DMS79 treated with DMSO at 0.1 percent for 48 hours (cell line): ENCODE measurements at regions not wholly inside any gene's neighbourhood (a gene's known extent, or its start where the extent isn't known, plus 50 kb on each side); places are given as distances from the start of the nearest gene placed in this dataset.

ENCODE experiments used
- DNase-seq: peaks from one replicate; lab custom pipeline; 2025; lab: John Stamatoyannopoulos, UW

DNA sequence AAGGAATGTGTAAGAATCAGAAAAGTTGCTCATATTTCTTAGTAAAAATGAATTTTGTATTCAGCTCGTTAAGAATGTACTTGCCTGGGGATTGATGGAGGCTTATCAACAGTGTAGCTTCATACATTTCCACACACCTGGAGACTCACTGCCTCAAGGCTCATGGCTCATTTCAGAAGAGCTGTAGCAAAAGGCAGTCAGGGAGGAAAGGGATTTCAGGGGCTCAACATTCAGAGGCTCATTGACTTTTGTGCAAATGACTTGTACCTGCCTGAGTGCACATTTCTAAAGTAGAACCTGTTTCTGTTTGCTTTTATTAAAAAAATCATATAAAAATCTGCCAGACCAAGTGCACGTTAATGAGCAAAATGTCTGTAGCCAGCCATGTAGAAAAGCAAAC is 304.4 kb downstream of the KCNS3 start:
- no peak for DNase-seq

DNA sequence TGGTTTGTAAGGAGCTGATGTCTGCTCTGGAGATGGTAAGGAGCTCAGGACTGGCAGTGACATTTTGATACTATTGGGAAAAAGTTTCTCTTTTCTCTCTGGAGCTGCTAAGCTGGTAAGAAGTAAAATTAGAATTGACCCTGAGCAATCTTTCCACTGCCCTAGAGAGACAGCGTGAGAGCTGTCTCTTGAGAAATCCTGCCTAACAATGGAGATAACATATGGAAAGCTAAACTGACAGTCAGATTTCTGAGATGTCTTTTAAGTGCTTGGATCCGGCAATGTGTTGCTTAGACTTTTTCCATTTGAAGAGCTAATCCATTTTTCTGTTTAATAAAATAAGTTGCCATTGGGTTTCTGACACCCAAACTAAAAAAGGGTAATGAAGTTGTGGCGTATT is 302.4 kb downstream of the KCNS3 start:
- DNase-seq = no peak

DNA sequence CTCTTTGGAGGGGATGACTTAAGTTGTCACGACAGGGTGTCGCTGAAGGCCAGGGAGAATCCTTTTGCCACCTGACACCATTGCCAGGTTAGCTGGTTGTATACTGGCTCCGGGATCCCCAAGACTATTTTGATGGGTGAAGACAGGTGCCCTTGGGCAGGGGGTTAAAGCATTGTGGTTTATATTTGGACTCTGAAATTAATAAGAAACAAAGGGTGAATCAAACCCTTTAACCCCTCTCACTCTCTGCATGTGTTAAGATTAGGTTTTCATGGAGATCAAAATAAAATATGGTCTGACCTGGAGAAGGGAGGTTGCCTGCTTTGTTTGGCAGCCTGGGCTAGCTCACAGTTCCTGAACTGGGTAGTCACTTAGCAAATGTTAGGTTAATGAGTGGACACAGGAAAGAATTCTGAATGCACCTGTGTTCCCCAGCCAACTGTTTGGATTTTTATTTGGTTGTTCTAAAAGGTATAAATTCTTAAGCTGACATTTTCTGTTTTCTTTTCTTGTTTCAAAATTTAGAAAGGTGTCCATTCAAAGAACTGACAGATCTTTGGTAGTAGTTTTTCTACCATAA is 301.7 kb downstream of the KCNS3 start:
- DNase-seq = no peak

DNA sequence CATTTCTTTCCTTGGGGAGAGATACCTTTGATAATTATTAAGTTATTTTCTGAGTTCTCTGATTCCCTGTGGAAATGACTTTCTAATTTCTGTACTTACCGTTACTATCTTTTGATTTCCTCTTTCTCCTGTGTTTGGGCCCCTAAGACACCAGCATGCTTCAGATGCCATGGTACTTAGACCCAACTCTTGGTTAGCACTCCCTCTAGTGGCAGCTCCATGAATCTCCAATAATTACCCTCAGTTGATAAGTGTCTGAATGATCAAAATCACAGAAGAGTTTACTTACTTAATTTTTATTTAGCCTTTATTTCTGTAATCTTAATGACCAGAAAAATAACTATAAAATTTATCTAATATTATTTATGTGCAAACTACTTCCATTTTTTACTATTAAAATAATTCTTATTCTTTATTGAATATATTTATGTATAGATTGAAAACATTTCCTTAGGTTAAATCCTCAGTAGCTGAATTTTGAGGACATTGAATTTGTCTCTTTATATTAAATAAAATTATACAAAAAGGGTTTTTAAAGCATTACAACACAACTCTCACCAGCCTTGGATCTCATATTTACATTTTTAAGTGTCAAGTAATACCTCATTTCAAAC is 300.4 kb downstream of the KCNS3 start:
- peak; percentile 53 for DNase-seq

DNA sequence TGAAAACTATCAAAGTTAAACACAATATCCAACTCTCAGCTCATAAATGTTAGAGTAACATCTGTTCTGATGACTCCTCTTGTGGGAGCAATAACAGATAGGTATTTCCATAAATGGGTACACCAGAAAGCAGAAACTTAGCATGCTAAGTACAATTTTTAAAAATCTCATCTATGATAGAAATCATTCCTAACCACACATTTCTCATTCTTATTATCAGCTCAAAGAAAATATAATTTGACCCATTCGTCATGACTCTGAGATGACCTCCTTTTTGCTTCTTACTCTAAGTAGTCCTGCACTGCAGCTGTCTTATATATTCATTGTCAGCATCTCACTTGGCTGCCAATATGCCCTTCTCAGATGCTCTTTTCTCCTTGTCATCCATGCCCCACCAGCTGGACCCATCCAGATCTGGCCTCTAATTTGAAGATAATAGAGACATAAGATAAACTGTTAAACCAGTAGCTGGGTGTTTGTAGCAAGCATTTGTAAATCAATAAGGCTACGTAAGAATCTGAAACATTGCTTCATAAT is 298.3 kb downstream of the KCNS3 start:
- no peak for DNase-seq

DNA sequence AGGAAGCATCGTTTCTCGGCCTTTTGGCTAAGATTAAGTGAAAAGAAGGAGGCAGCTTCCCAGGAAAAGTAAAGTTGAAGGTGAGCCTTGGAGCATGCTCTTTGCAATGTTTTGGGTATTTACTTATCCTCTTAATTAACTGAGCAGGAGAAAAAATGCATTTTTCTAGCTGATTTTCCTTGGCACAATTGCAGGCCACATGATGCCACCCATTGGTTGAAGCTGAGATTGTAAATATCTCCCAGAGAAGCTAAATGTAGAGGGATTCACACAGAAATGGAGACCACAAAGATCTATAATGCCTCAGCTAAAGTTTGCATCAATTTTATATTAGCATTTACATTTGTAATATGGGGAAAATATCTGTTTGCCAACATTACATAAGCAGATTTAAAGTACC is 294.1 kb downstream of the KCNS3 start:
- DNase-seq = no peak

DNA sequence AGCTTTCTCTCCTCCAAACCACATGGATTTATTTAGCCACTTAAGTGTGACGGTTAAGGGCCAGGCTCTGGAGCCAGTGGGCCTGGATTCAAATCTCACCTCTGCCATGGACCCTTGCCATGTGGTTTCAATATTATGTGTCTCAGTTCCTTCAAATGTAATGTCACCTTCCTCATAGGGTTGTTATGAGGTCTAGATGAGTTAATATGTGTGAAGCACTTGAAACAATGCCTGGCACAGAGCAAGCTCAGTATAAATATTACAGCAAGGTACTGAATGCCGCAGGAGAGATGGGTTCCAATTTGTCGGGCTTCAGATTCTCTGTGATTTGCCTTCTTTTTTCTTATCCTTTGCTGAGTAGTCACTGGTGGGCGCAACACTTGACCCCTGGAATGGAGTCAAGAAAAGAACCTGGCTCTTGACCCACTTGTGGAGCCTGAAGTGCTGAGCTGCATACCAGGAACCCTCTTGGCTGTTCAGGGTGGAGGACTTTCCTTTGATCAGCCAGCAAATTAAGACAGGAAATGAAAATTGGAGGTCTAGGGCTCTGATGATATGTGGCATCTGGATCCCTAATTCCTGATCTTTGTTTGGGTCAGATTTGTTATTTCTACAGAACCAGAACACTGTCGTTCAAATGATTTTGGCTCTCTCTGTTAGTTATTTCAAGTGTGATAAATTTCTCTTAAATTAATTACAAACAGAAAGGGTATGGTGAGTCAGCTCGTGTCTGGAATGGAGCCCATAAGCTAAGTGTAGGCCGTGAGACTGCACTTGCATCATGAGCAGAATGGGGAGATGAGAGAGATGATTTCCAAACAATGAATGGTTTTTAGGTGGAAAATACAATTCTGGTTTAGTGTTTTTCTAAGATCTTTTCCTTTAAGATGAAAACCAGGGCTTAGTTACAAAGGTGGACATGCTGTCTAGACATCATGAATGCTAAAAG is 293.0 kb downstream of the KCNS3 start:
- no peak for DNase-seq

DNA sequence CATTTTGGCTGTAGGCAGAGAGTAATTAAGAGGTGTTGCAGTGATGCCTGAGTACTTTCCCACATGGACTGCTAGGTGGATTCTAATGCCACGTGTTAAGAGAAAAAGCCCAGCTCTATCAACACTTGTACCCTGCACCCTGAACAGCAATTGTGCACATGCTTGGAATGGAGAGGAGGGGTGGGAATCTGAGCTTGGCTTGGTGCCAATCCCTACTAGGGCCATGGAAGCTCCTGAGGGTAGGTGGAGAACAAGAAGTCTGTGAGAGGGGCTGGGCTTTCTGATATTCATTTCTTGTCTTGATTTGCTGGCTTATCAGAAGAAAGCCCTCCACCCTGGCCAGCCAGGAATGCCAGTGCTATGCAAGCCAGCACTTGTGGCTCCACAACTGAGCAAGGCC is 292.2 kb downstream of the KCNS3 start:
- no peak for DNase-seq

DNA sequence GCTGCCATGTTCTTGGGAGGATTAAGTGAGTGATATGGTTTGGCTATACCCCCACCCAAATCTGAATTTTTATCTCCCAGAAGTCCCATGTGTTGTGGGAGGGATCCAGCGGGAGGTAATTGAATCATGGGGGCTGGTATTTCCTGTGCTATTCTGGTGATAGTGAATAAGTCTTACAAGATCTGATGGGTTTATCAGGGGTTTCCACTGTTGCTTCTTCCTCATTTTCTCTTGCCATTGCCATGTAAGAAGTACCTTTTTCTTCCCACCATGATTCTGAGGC is 291.4 kb downstream of the KCNS3 start:
- no peak for DNase-seq

DNA sequence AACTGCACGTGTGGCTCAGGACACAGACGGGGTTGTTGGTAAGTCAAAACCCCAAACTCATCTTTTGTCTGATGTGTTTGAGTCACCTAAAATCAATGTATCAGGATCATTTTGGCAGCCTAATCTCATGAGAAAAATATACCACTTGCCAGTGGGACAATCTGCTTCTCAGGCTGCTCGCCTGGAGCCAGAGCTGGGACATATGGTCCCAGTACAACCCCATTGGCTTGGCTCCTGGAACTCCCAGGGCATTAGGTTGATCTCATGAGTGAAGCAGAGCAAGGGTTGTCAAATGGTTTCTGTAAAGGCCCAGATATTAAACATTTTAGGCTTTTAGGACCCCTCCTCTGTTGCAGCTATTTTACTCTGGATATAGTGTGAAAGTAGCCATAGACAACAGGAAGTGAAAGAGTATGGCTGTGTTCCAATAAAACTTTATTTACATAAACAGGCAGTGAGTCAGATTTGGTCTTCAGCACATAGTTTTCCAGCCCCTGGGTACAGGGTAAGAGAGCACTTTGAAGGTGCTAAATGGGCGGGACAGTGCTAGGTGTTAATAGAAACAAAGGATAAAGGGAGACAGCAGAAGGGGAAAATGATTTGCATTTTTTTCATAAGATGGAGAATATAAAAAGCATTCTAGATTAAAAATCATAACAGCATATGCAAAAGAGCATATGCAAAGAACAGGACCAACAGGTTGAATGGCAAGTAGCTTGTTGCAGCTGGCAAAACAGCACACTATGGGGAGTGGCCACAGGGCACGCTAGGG is 290.8 kb downstream of the KCNS3 start:
- DNase-seq = no peak

DNA sequence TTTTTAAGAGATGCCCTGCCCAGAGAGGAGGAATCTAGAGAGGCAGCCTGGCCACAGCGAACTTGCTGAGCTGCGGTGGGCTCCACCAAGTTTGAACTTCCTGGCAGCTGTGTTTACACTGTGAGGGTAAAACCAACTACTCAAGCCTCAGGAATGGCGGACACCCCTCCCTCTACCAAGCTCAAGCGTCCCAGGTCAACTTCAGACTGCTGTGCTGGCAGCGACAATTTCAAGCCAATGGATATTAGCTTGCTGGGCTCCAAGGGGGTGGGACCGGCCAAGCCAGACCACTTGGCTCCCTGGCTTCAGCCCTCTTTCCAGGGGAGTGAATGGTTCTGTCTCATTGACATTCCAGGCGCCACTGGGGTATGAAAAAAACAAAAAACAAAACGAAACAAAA is 289.4 kb downstream of the KCNS3 start:
- no peak for DNase-seq

DNA sequence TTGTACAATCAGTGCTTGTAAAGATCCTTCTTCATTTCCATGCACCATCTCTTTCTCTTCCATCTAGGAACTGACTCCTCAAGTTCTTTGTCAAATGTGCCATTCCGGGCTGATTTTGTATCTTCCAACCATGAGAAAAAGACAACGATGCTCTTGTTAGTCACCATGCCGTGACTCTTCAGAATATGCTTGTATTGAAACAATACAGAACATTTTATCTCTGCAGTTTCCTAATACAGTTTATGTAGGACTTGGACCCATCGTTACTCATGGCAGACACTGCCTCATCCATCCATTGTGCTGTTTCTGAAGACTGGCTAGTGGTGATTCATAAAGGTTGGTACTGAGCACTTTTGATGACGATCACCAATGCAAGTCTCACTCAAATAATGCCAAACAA is 283.2 kb downstream of the KCNS3 start:
- no peak for DNase-seq

DNA sequence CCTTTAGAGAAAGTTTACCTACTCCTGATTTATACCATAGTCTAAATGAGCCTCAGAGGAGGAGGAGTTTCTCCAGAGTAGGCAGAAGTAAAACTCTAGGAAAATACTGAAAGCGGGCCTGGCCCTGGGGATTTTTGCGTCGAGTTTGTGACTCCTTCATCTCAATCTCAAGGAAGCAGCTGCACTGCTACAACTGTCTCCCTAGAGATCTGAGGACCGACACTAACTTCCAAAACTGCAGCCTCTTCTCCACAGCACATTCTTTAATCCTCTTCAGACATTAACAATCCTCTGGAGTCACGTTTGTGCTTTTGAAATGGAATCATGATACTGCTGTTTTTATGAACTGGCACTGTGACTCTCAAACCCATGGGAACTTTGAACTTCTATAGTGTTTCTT is 281.4 kb downstream of the KCNS3 start:
- DNase-seq = no peak

DNA sequence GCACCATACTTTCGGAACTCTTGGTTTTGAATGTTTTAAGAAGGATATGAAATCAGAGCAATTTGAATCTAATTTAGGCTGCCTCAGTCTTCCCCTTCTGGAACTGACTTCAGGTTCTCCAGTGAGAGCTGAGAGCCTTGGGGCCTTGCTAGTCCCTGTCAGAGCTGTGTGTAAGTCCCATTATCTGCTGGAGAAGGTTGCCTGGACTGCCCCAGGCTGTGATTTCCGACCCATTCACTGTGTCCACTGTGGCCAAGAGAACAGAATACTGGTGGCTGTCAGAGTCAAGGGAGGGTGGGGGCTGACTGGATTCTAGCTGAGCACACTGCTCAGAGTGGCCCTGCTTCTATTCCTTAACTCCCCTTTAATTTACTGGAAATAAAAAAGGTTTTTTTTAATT is 278.0 kb downstream of the KCNS3 start:
- no peak for DNase-seq

DNA sequence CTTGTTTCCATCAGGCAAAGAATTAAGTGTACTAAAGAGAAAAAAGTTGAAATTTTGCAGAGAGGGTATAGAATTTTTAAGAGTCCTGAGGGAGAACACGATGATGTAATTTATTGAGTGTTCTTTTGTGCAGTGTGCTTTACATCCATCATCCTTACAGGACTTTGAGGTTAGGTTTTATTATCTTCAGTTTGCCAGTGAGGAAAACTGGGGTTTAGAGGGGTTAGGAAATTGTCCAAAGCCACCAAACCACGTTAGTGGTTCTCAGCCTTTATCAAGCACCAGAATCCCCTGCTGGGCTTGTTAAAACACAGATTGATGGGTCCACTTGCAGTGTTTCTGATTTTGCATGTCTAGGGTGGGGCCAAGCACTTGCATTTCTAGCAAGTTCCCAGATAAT is 277.5 kb downstream of the KCNS3 start:
- no peak for DNase-seq

DNA sequence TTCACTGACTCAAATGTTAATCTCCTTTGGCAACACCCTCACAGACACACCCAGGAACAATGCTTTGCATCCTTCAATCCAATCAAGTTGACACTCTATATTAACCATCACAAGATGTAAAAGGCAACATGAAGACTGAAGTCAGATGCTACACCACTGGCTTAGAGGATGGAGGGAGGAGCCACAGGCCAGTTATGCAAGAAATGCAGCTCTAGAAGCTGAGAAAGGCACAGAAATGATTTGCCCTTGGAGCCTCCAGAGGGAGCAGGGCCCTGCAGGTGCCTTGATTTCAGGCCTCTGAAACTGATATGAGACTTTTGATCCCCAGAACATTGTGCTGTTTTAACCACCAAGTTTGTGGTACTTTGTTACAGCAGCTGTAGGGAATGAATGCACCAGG is 276.3 kb downstream of the KCNS3 start:
- no peak for DNase-seq

DNA sequence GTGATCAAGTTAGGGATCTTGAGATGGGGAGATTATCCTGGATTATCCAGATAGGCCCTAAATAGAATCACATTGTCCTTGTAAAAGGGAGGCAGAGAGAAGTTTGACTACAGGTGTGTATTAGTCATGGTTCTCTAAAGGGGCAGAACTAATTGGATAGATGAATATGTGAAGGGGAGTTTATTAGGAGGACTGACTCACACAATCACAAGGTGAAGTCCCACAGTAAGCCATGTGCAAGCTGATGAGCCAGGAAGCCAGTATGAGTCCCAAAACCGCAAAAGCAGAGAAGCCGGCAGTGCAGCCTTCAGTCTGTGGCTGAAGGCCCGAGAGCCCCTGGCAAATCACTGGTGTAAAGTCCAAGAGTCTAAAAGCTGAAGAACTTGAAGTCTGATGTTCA is 275.8 kb downstream of the KCNS3 start:
- no peak for DNase-seq

DNA sequence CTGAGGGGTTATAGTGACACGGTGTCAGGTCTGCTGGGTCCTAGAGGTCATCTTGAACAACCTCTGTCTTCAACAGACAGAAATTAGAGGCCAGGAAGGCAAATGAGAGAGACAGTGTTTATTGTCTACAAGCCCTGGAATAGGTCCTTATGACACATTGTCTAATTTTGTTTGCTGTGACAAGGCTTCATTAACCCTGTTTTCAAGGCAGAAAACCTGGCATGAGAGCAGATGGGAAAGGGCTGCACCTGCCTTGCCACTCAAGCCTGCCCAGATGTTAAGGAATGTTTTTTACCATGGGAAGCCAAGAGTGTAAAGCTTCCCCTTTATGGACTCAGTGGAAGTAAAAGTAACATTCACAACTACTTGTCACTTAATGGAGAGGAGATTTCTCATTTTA is 275.3 kb downstream of the KCNS3 start:
- no peak for DNase-seq

DNA sequence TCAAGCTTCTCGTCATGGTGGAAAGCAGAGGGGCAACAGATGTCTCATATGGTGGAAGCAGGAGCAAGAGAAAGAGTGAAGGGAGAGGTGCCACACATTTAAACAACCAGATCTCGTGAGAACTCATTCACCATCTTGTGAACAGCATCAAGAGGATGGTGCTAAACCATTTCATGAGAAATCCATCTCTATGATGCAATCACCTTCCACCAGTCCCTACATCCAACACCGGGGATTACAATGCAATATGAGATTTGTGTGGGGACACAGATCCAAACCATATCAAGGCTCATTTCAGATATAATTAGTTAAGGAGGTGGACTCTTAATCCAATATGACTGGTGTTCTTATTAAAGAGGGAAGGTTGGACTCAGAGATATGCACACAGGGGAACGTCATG is 272.8 kb downstream of the KCNS3 start:
- no peak for DNase-seq

DNA sequence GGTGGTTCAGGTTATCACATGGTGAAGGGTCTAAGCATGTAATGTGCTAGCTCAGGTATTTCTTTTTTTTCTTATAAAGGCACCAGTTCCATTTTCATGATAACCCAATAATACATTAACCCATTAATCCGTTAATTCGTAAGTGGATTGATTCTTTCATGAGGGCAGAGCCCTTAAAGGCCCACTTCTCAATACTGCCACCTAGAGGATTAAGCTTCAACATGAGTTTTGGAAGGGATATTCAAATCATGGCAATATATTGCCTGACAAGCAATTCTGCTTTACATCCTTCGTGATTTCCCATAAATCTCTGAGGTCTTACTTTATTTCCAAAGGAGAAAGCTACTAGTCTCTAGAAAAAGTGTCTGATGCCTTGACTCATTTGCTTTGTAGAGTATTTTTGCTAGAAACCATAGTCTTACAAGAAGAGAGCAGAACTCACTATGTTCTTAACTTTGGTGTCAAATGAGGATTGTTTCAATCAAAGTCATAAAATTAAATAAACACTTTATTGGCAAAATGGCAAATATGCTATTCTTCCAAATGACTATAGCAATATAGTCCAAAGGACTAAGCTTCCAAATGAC is 271.3 kb downstream of the KCNS3 start:
- DNase-seq = peak; percentile 15

DNA sequence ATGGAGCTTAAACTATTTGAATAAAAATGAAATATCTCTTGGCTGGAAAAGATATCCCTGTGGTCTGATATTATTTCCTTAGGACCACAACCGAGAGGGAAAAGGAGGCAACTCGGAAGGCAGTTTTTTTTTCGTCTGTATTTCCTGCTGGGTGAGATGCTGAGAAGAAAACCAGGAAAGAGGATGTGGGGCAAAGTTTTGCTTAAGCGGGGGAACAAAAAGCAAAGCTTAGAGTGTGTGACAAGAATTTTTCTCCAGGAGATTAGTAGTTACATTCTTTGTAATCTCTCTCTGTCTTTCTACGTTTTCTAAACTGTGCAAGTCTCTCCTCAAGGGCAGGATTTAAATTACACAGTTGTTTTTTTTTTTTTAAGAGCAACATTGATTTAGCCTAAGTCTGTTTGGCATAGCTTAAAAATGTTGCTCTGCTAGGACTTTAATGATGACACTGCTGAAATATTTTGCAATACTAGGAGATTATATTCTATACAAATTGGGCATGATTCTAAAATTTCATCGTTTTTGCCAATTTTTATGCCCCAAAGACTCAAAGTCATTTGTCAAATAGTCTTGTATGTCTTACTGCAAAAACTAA is 258.5 kb downstream of the KCNS3 start:
- DNase-seq = no peak

DNA sequence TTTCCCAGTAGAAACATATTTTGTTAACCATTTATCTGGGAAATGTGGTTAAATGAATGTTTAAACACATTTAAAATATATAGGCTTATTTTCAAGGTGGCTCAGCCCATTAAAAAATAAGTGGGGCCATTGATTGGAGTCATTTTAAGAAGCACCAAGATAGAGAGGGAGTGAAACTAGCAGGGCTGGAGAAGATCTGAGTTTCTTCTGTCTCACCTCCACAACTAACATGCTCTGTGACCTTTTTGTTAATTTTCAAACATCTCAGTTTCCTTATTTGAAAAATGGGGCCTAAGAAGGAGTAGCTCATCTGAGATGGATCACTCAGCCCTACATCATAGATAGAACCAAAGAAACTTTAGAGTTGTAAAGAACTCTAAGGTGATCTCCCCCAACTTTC is 254.8 kb downstream of the KCNS3 start:
- no peak for DNase-seq
